ENCODE measurements at regions not wholly inside any gene's neighbourhood (a gene's known extent, or its start where the extent isn't known, plus 50 kb on each side); places are given as distances from the start of the nearest gene placed in this dataset.

DNA sequence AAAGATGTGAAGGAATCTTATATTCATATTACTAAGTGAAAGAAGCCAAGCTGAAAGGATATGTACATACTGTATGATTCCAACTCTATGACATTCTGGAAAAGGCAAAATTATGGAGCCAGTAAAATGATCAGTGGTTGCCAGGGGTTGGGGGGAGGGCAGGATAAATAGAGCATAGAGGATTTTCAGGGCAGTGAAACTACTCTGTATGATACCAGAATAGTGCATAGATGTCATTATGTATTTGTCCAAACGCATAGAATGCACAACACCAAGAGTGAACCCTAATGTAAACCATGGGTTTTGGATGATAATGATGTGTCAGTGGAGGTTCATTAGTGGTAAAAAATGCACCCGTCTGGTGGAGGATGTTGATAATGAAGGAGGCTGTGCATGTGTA, 71.0 kb upstream of the ZNF423 start:
- TF ChIP-seq NCOR1 (IDR thresholded peaks at IDR 0.05; ENCODE audit: borderline replicate concordance, low read length) = no peak
- TF ChIP-seq, protein P1, sequence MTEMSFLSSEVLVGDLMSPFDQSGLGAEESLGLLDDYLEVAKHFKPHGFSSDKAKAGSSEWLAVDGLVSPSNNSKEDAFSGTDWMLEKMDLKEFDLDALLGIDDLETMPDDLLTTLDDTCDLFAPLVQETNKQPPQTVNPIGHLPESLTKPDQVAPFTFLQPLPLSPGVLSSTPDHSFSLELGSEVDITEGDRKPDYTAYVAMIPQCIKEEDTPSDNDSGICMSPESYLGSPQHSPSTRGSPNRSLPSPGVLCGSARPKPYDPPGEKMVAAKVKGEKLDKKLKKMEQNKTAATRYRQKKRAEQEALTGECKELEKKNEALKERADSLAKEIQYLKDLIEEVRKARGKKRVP (CRISPR knock-in tag; IDR thresholded peaks at IDR 0.05) = no peak
- TF ChIP-seq SP1 (IDR thresholded peaks at IDR 0.05) = no peak
- TF ChIP-seq SP1 (CRISPR knock-in tag; IDR thresholded peaks at IDR 0.05) = no peak
- TF ChIP-seq, protein P2, sequence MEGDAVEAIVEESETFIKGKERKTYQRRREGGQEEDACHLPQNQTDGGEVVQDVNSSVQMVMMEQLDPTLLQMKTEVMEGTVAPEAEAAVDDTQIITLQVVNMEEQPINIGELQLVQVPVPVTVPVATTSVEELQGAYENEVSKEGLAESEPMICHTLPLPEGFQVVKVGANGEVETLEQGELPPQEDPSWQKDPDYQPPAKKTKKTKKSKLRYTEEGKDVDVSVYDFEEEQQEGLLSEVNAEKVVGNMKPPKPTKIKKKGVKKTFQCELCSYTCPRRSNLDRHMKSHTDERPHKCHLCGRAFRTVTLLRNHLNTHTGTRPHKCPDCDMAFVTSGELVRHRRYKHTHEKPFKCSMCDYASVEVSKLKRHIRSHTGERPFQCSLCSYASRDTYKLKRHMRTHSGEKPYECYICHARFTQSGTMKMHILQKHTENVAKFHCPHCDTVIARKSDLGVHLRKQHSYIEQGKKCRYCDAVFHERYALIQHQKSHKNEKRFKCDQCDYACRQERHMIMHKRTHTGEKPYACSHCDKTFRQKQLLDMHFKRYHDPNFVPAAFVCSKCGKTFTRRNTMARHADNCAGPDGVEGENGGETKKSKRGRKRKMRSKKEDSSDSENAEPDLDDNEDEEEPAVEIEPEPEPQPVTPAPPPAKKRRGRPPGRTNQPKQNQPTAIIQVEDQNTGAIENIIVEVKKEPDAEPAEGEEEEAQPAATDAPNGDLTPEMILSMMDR (CRISPR knock-in tag; IDR thresholded peaks at IDR 0.05) = no peak
- no peak for TF ChIP-seq NR1H2 (CRISPR knock-in tag; IDR thresholded peaks at IDR 0.05; ENCODE audit: borderline replicate concordance, low read depth)
- TF ChIP-seq SAFB2 (CRISPR knock-in tag; IDR thresholded peaks at IDR 0.05; ENCODE audit: borderline replicate concordance, low read depth) = no peak
- TF ChIP-seq, protein P3, sequence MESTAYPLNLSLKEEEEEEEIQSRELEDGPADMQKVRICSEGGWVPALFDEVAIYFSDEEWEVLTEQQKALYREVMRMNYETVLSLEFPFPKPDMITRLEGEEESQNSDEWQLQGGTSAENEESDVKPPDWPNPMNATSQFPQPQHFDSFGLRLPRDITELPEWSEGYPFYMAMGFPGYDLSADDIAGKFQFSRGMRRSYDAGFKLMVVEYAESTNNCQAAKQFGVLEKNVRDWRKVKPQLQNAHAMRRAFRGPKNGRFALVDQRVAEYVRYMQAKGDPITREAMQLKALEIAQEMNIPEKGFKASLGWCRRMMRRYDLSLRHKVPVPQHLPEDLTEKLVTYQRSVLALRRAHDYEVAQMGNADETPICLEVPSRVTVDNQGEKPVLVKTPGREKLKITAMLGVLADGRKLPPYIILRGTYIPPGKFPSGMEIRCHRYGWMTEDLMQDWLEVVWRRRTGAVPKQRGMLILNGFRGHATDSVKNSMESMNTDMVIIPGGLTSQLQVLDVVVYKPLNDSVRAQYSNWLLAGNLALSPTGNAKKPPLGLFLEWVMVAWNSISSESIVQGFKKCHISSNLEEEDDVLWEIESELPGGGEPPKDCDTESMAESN (CRISPR knock-in tag; conservative IDR thresholded peaks at IDR 0.05) = no peak
